ENCODE measurements at regions not wholly inside any gene's neighbourhood (a gene's known extent, or its start where the extent isn't known, plus 50 kb on each side); places are given as distances from the start of the nearest gene placed in this dataset.

DNA sequence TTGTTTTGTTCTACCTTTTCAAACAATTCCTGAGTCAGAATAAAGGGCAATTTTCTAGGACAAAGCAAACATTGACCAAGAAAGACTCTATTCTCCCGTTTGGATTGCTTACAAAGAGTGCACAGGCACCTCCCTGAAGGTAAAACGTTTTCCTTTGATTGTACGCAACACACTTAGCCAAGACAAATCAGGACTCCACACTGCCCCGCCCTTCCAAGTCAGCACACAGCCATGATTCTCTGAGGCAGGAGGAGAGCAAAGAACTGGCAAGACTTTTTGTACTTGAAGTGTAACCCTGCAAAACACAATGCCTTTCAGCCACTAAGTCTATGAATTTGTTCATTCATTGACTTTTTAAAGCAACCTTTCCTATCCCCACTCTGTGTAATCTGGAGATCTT lies 85.0 kb upstream of the FAM180A start:
- TF ChIP-seq, protein P1, sequence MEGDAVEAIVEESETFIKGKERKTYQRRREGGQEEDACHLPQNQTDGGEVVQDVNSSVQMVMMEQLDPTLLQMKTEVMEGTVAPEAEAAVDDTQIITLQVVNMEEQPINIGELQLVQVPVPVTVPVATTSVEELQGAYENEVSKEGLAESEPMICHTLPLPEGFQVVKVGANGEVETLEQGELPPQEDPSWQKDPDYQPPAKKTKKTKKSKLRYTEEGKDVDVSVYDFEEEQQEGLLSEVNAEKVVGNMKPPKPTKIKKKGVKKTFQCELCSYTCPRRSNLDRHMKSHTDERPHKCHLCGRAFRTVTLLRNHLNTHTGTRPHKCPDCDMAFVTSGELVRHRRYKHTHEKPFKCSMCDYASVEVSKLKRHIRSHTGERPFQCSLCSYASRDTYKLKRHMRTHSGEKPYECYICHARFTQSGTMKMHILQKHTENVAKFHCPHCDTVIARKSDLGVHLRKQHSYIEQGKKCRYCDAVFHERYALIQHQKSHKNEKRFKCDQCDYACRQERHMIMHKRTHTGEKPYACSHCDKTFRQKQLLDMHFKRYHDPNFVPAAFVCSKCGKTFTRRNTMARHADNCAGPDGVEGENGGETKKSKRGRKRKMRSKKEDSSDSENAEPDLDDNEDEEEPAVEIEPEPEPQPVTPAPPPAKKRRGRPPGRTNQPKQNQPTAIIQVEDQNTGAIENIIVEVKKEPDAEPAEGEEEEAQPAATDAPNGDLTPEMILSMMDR (IDR thresholded peaks at IDR 0.05), result no peak
- no peak for TF ChIP-seq POLR2A (IDR thresholded peaks at IDR 0.05)

Measured in body of pancreas (tissue), 4 donors.